SK-N-SH treated with all-trans-retinoic acid at 6 μM for 48 hours (cell line): ENCODE measurements at regions not wholly inside any gene's neighbourhood (a gene's known extent, or its start where the extent isn't known, plus 50 kb on each side); places are given as distances from the start of the nearest gene placed in this dataset.

Experiments
- ATAC-seq: fragments of 200-7000 bp; cut with Tn5 transposase; 3 replicates; pipeline ENCODE4 v1.9.1; 2020; ENCODE audit warnings: mild to moderate bottlenecking, moderate library complexity
- ARNTL ChIP-seq: fragments of 450-650 bp; formaldehyde crosslinking; IDR thresholded peaks from 2 replicates; pipeline ENCODE4 v1.5.0; 2020; ENCODE audit warnings: low read depth, mild to moderate bottlenecking, moderate library complexity, borderline replicate concordance
- BACH2 ChIP-seq: fragments of 250-450 bp; sonication (Bioruptor Pico); IDR thresholded peaks from 2 replicates; pipeline ENCODE4 v1.9.0; 2021; ENCODE audit warnings: mild to moderate bottlenecking, borderline replicate concordance
- CSDC2 ChIP-seq: fragments of 250-450 bp; sonication (Bioruptor Pico); IDR thresholded peaks from 2 replicates; pipeline ENCODE4 v1.5.0; 2020; ENCODE audit warnings: mild to moderate bottlenecking, moderate library complexity
- ESRRG ChIP-seq: fragments of 250-450 bp; sonication (Bioruptor Pico); IDR thresholded peaks from 2 replicates; pipeline ENCODE4 v1.6.1; 2021; ENCODE audit warnings: mild to moderate bottlenecking
- GLIS3 ChIP-seq: fragments of 250-450 bp; sonication (Bioruptor Pico); IDR thresholded peaks from 2 replicates; pipeline ENCODE4 v1.5.0; 2020; ENCODE audit warnings: mild to moderate bottlenecking, moderate library complexity
- ISL1 ChIP-seq: fragments of 250-450 bp; sonication (Bioruptor Pico); IDR thresholded peaks from 2 replicates; pipeline ENCODE4 v2.1.2; 2022; ENCODE audit warnings: mild to moderate bottlenecking, moderate library complexity
- OSR1 ChIP-seq: fragments of 250-450 bp; sonication (Bioruptor Pico); IDR thresholded peaks from 2 replicates; pipeline ENCODE4 v1.8.0; 2022; ENCODE audit warnings: moderate library complexity, mild to moderate bottlenecking, inconsistent platforms
- PPARA ChIP-seq: fragments of 250-450 bp; sonication (Bioruptor Pico); IDR thresholded peaks from 2 replicates; pipeline ENCODE4 v1.5.0; 2020; ENCODE audit warnings: mild to moderate bottlenecking, borderline replicate concordance
- RARB ChIP-seq: fragments of 250-450 bp; sonication (Bioruptor Pico); IDR thresholded peaks from 2 replicates; pipeline ENCODE4 v1.8.0; 2021; ENCODE audit warnings: mild to moderate bottlenecking, moderate library complexity
- SNAI2 ChIP-seq: fragments of 250-450 bp; sonication (Bioruptor Pico); IDR thresholded peaks from 2 replicates; pipeline ENCODE4 v1.5.0; 2020; ENCODE audit warnings: mild to moderate bottlenecking, moderate library complexity
- TCF4 ChIP-seq: fragments of 250-450 bp; sonication (Bioruptor Pico); IDR thresholded peaks from 2 replicates; pipeline ENCODE4 v1.8.0; 2021; ENCODE audit warnings: mild to moderate bottlenecking, moderate library complexity, borderline replicate concordance
- TOX ChIP-seq: fragments of 250-450 bp; sonication (Bioruptor Pico); IDR thresholded peaks from 2 replicates; pipeline ENCODE4 v1.8.0; 2021; ENCODE audit warnings: mild to moderate bottlenecking, moderate library complexity, borderline replicate concordance
- ZC3H10 ChIP-seq: fragments of 250-450 bp; sonication (Bioruptor Pico); IDR thresholded peaks from 2 replicates; pipeline ENCODE4 v1.5.1; 2021; ENCODE audit warnings: mild to moderate bottlenecking, moderate library complexity
- ZFP3 ChIP-seq: fragments of 250-450 bp; sonication (Bioruptor Pico); IDR thresholded peaks from 2 replicates; pipeline ENCODE4 v1.5.0; 2020; ENCODE audit warnings: mild to moderate bottlenecking, moderate library complexity
- ZFP30 ChIP-seq: fragments of 450-650 bp; formaldehyde crosslinking; IDR thresholded peaks from 2 replicates; pipeline ENCODE4 v1.5.0; 2022; ENCODE audit warnings: mild to moderate bottlenecking, moderate library complexity
- ZNF565 ChIP-seq: fragments of 450-650 bp; formaldehyde crosslinking; conservative IDR thresholded peaks from 2 replicates; pipeline ENCODE4 v1.5.0; 2020; ENCODE audit warnings: low read depth, mild to moderate bottlenecking, moderate library complexity
- ZNF70 ChIP-seq: fragments of 450-650 bp; formaldehyde crosslinking; IDR thresholded peaks from 2 replicates; pipeline ENCODE4 v1.5.0; 2020; ENCODE audit warnings: mild to moderate bottlenecking, moderate library complexity
- ZNF8 ChIP-seq: fragments of 450-650 bp; formaldehyde crosslinking; IDR thresholded peaks from 2 replicates; pipeline ENCODE4 v1.5.0; 2020; ENCODE audit warnings: mild to moderate bottlenecking, moderate library complexity
- TF ChIP-seq, protein P1 (sequence below): fragments of 250-450 bp; sonication (Bioruptor Pico); IDR thresholded peaks from 2 replicates; pipeline ENCODE4 v1.5.1; 2021; ENCODE audit warnings: mild to moderate bottlenecking, moderate library complexity
- TF ChIP-seq, protein P2 (sequence below): fragments of 250-450 bp; sonication (Bioruptor Pico); IDR thresholded peaks from 2 replicates; pipeline ENCODE4 v1.5.1; 2020; ENCODE audit warnings: low read depth, mild to moderate bottlenecking, moderate library complexity
- TF ChIP-seq, protein P3 (sequence below): fragments of 250-450 bp; sonication (Bioruptor Pico); IDR thresholded peaks from 2 replicates; pipeline ENCODE4 v1.5.0; 2020; ENCODE audit warnings: mild to moderate bottlenecking, moderate library complexity
- TF ChIP-seq, protein P4 (sequence below): fragments of 250-450 bp; sonication (Bioruptor Pico); IDR thresholded peaks from 2 replicates; pipeline ENCODE4 v1.8.0; 2020; ENCODE audit warnings: mild to moderate bottlenecking, moderate library complexity, borderline replicate concordance

DNA sequence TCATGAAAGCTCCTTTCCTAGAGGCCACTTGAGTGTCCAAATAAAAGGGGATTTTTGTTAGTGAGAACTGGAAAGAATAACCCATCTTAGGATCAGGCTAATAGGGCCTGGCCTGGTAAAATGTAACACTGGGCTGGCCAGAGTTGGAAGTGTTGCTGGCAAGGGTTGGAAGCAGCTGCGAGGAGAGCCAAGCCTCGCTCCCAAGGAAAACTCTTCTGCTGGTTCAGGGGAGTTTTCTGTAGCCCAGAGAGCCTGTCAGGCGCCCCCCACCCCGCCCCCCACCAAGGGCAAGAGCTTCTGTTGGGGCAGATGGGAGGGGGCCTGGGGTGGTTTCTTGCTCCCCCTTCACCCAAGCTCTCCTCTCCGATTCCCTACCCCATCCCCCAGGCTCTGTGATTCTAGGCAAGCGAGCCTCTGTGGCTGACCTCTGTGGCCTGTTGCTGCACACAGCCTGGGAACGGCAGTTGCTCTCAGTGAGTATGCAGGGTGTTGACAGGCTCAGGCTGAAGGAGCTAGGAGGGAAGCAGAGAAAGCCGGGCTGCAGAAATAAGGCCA, 547.8 kb downstream of the CCDC171 start:
- no peak for ATAC-seq
- TF ChIP-seq, protein P1, sequence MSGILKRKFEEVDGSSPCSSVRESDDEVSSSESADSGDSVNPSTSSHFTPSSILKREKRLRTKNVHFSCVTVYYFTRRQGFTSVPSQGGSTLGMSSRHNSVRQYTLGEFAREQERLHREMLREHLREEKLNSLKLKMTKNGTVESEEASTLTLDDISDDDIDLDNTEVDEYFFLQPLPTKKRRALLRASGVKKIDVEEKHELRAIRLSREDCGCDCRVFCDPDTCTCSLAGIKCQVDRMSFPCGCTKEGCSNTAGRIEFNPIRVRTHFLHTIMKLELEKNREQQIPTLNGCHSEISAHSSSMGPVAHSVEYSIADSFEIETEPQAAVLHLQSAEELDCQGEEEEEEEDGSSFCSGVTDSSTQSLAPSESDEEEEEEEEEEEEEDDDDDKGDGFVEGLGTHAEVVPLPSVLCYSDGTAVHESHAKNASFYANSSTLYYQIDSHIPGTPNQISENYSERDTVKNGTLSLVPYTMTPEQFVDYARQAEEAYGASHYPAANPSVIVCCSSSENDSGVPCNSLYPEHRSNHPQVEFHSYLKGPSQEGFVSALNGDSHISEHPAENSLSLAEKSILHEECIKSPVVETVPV: no peak
- TF ChIP-seq ARNTL (CRISPR knock-in tag) (no peak), TCF4 (no peak), OSR1 (CRISPR knock-in tag) (no peak), GLIS3 (CRISPR knock-in tag) (no peak), ISL1 (no peak), ZNF565 (CRISPR knock-in tag) (no peak), ZNF70 (no peak), BACH2 (CRISPR knock-in tag) (no peak), ZFP3 (CRISPR knock-in tag) (no peak), SNAI2 (CRISPR knock-in tag) (no peak), TOX (CRISPR knock-in tag) (no peak), CSDC2 (CRISPR knock-in tag) (no peak), ZC3H10 (CRISPR knock-in tag) (no peak), ZFP30 (CRISPR knock-in tag) (no peak), ZNF8 (no peak), ESRRG (no peak)
- TF ChIP-seq, protein P2, sequence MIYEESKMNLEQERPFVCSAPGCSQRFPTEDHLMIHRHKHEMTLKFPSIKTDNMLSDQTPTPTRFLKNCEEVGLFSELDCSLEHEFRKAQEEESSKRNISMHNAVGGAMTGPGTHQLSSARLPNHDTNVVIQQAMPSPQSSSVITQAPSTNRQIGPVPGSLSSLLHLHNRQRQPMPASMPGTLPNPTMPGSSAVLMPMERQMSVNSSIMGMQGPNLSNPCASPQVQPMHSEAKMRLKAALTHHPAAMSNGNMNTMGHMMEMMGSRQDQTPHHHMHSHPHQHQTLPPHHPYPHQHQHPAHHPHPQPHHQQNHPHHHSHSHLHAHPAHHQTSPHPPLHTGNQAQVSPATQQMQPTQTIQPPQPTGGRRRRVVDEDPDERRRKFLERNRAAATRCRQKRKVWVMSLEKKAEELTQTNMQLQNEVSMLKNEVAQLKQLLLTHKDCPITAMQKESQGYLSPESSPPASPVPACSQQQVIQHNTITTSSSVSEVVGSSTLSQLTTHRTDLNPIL (CRISPR knock-in tag): no peak

DNA sequence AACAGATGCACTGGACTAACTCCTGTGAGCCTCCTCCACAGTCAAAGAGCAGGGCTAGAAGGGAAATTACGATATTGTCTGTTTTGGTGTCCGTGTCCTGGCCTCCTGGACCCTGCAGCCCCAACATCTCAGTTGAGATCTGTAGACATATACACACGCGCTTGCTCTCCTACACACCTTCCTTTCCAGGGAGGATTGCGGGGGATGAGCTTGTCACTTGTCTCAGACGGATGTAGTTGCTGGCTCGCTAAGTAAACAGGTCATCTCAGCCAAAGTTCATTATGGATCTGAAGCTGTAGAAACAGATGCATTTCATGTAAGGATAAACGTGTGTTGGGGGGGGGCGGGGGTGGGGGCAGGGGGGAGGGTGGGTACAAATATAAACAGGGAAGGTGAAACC, 549.3 kb downstream of the CCDC171 start:
- no peak for TF ChIP-seq TCF4
- TF ChIP-seq, protein P3, sequence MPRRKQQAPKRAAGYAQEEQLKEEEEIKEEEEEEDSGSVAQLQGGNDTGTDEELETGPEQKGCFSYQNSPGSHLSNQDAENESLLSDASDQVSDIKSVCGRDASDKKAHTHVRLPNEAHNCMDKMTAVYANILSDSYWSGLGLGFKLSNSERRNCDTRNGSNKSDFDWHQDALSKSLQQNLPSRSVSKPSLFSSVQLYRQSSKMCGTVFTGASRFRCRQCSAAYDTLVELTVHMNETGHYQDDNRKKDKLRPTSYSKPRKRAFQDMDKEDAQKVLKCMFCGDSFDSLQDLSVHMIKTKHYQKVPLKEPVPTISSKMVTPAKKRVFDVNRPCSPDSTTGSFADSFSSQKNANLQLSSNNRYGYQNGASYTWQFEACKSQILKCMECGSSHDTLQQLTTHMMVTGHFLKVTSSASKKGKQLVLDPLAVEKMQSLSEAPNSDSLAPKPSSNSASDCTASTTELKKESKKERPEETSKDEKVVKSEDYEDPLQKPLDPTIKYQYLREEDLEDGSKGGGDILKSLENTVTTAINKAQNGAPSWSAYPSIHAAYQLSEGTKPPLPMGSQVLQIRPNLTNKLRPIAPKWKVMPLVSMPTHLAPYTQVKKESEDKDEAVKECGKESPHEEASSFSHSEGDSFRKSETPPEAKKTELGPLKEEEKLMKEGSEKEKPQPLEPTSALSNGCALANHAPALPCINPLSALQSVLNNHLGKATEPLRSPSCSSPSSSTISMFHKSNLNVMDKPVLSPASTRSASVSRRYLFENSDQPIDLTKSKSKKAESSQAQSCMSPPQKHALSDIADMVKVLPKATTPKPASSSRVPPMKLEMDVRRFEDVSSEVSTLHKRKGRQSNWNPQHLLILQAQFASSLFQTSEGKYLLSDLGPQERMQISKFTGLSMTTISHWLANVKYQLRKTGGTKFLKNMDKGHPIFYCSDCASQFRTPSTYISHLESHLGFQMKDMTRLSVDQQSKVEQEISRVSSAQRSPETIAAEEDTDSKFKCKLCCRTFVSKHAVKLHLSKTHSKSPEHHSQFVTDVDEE: no peak
- no peak for TF ChIP-seq ZC3H10 (CRISPR knock-in tag)
- no peak for ATAC-seq

DNA sequence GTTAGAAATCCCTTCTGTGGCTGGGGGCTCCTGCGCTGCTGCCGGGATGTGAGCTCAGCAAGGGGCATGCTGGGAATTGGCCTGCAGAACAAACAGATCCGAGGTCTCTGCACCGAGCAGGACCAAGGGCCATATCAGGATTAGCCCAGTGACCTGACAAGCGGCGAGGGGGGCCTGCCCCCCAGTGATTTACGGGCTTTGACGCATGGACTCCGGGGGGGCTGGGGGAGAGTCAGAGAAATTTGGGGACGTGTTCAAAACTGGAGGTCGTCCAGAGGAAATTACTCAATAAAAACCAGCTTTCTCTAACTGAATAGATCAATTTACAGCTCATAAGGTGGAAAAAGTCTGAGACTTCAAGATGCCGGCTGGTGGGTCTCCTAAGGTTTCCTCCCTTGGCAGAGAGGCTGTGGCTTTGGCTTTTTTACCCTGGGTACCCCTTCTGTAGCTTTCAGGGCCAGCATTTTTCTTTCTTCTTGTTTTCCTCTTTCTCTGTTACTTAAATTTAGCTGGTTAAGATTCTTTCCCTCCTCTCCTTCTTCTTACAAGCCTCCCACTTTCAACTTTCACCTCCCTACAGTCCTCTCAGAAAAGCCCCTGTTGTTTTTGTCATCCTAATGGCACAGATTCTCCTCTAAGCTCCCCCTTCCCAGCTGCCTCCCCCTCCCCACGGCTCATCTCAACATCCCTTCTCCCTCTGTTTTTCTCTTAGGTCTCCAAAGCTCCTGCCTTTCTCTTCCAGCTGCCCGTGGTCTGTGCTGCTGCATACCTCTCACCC, 551.0 kb downstream of the CCDC171 start:
- no peak for ATAC-seq

More for the DNA sequence above, 551.0 kb downstream of the CCDC171 start:
- TF ChIP-seq PPARA (CRISPR knock-in tag): no peak
- TF ChIP-seq, protein P2 (CRISPR knock-in tag): no peak
- no peak for TF ChIP-seq RARB (CRISPR knock-in tag)
- TF ChIP-seq CSDC2 (CRISPR knock-in tag): no peak
- no peak for TF ChIP-seq ZFP3 (CRISPR knock-in tag)
- TF ChIP-seq ISL1: no peak
- TF ChIP-seq ZNF70: no peak
- TF ChIP-seq, protein P1: no peak
- no peak for TF ChIP-seq TCF4
- TF ChIP-seq TOX (CRISPR knock-in tag): no peak
- TF ChIP-seq ESRRG: no peak
- TF ChIP-seq ZNF565 (CRISPR knock-in tag): no peak
- TF ChIP-seq OSR1 (CRISPR knock-in tag): no peak
- TF ChIP-seq, protein P3: no peak
- no peak for TF ChIP-seq SNAI2 (CRISPR knock-in tag)
- TF ChIP-seq, protein P4, sequence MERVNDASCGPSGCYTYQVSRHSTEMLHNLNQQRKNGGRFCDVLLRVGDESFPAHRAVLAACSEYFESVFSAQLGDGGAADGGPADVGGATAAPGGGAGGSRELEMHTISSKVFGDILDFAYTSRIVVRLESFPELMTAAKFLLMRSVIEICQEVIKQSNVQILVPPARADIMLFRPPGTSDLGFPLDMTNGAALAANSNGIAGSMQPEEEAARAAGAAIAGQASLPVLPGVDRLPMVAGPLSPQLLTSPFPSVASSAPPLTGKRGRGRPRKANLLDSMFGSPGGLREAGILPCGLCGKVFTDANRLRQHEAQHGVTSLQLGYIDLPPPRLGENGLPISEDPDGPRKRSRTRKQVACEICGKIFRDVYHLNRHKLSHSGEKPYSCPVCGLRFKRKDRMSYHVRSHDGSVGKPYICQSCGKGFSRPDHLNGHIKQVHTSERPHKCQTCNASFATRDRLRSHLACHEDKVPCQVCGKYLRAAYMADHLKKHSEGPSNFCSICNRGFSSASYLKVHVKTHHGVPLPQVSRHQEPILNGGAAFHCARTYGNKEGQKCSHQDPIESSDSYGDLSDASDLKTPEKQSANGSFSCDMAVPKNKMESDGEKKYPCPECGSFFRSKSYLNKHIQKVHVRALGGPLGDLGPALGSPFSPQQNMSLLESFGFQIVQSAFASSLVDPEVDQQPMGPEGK: no peak
- no peak for TF ChIP-seq ZNF8
- TF ChIP-seq, all 23 proteins: peak for 0
